Esophagus muscularis mucosa (tissue), 4 donors: ENCODE measurements at regions not wholly inside any gene's neighbourhood (a gene's known extent, or its start where the extent isn't known, plus 50 kb on each side); places are given as distances from the start of the nearest gene placed in this dataset.

ENCODE experiments used
- DNase-seq: peaks from one replicate; pipeline ENCODE4 v3.0.0-alpha.2; 2017; ENCODE audit errors: extremely low spot score
- H3K27ac ChIP-seq, 4 donors: fragments of 200-600 bp; sonication (generic); replicated peaks in 1 of 4; 1 replicate in 3 of 4; 2 replicates in 1 of 4; pipeline ENCODE4 v1.5.1; 2016 to 2019; ENCODE audit warnings: mild to moderate bottlenecking in 1 of 4
- H3K27me3 ChIP-seq, 4 donors: fragments of 200-600 bp; sonication (generic); one replicate each; pipeline versions ENCODE4 v1.5.1 to v1.6.0; 2016 to 2019
- H3K36me3 ChIP-seq, 4 donors: fragments of 200-600 bp; sonication (generic); one replicate each; pipeline ENCODE4 v1.5.1; 2016 to 2019
- H3K4me1 ChIP-seq, 4 donors: fragments of 200-600 bp; sonication (generic); one replicate each; pipeline ENCODE4 v1.5.1; 2016 to 2019
- H3K4me3 ChIP-seq, 4 donors: fragments of 200-600 bp; sonication (generic); 1 replicate in 2 of 4; 2 replicates in 2 of 4; pipeline ENCODE4 v1.5.1; 2016 to 2019; ENCODE audit warnings: mild to moderate bottlenecking in 4 of 4, moderate library complexity in 1 of 4
- H3K9me3 ChIP-seq, 4 donors: fragments of 200-600 bp; sonication (generic); 1 replicate in 3 of 4; 2 replicates in 1 of 4; pipeline ENCODE4 v1.5.1; 2016 to 2019
- EP300 ChIP-seq: sonication (generic); formaldehyde crosslinking; IDR thresholded peaks from one replicate; pipeline ENCODE4 v1.6.1; 2017; ENCODE audit warnings: antibody characterized with exemption
- POLR2A ChIP-seq: fragments of 450-650 bp; IDR thresholded peaks from one replicate; pipeline ENCODE4 v1.6.1; 2017; ENCODE audit warnings: antibody characterized with exemption, moderate library complexity, mild to moderate bottlenecking, low read depth
- POLR2AphosphoS5 ChIP-seq, 2 donors: sonication (generic); formaldehyde crosslinking; IDR thresholded peaks; one replicate each; pipeline ENCODE4 v1.6.1; 2017; ENCODE audit warnings: antibody characterized with exemption in 2 of 2
- WGBS: methylation state at CpG from one replicate; pipeline ENCODE4 v1.1.5; 2018; 5-methylcytosine and 5-hydroxymethylcytosine counted together
- intact Hi-C: fragments of 100-400 bp; cut with DNase I; formaldehyde crosslinking; loops from one replicate; pipeline ENCODE4 v1.15.1; 2023
- TF ChIP-seq, protein P1 (sequence below), 3 experiments: fragments of 200-600 bp in 2 of 3; fragments of 450-650 bp in 1 of 3; sonication (generic) in 2 of 3; IDR thresholded peaks; one replicate each; pipeline ENCODE4 v1.5.1; 2017 to 2019; ENCODE audit warnings: antibody characterized with exemption in 3 of 3, mild to moderate bottlenecking in 2 of 3, moderate library complexity in 1 of 3

DNA sequence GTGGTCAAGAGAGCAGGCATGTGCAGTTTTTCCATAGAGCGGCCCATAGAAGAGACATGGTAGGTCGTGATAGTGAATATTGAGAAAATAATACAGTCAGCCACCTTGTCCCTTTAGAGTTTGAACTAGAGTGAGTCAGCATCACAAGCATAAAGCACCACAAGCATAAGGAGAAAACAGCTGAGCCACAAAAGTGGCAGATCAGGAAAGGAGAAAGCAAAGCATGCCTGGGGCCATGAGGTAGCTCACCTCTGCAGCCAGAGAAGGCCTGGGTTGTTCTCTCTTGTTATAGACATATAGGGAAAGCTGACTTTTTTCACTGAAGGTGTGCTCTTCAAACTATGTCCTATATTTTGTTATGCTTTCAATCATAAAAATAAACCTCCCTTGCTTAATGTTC, 879.0 kb downstream of the DSC3 start:
- intact Hi-C loops, result no loop called here
- no peaks in the 10 kb centered on the region for H3K27me3 ChIP-seq
- WGBS, result 95% methylated on average over 2 of the region's 2 CpGs

GRCh38 chr18:30160124-30160523, 882.4 kb downstream of the DSC3 start:
- Histone ChIP-seq H3K4me3 (no peak overlapping the region), H3K9me3 (no peaks in the 10 kb centered on the region), H3K4me1 (no peaks in the 10 kb centered on the region), H3K27me3 (no peaks in the 10 kb centered on the region), H3K36me3 (no peaks in the 10 kb centered on the region), H3K27ac (no peak overlapping the region)
- intact Hi-C loops, result no loop called here
- no peak for DNase-seq
- TF ChIP-seq EP300, result no peak
- no peak for TF ChIP-seq POLR2AphosphoS5 (IDR thresholded peaks at IDR 0.05)
- no peak for TF ChIP-seq POLR2A
- TF ChIP-seq, protein P1, sequence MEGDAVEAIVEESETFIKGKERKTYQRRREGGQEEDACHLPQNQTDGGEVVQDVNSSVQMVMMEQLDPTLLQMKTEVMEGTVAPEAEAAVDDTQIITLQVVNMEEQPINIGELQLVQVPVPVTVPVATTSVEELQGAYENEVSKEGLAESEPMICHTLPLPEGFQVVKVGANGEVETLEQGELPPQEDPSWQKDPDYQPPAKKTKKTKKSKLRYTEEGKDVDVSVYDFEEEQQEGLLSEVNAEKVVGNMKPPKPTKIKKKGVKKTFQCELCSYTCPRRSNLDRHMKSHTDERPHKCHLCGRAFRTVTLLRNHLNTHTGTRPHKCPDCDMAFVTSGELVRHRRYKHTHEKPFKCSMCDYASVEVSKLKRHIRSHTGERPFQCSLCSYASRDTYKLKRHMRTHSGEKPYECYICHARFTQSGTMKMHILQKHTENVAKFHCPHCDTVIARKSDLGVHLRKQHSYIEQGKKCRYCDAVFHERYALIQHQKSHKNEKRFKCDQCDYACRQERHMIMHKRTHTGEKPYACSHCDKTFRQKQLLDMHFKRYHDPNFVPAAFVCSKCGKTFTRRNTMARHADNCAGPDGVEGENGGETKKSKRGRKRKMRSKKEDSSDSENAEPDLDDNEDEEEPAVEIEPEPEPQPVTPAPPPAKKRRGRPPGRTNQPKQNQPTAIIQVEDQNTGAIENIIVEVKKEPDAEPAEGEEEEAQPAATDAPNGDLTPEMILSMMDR (IDR thresholded peaks at IDR 0.05), result no peak

More for the DNA sequence above, 879.0 kb downstream of the DSC3 start:
- no peak overlapping the region for H3K27ac ChIP-seq
- TF ChIP-seq POLR2AphosphoS5 (IDR thresholded peaks at IDR 0.05), result no peak
- TF ChIP-seq POLR2A, result no peak
- TF ChIP-seq, protein P1 (IDR thresholded peaks at IDR 0.05), result no peak
- TF ChIP-seq EP300, result no peak
- no peaks in the 10 kb centered on the region for H3K36me3 ChIP-seq
- H3K4me1 ChIP-seq, result no peaks in the 10 kb centered on the region
- no peak overlapping the region for H3K4me3 ChIP-seq
- no peak for DNase-seq
- no peaks in the 10 kb centered on the region for H3K9me3 ChIP-seq

- H3K27me3 ChIP-seq, result no peaks in the 10 kb centered on the region
- H3K36me3 ChIP-seq, result no peaks in the 10 kb centered on the region
- H3K27ac ChIP-seq, result no peak overlapping the region
- H3K4me3 ChIP-seq, result no peak overlapping the region
- H3K4me1 ChIP-seq, result no peaks in the 10 kb centered on the region
- WGBS, result 57% methylated on average over 2 of the region's 2 CpGs
- no peaks in the 10 kb centered on the region for H3K9me3 ChIP-seq
- TF ChIP-seq, protein P1 (IDR thresholded peaks at IDR 0.05), result no peak
- no peak for TF ChIP-seq POLR2A
- TF ChIP-seq EP300, result no peak
- TF ChIP-seq POLR2AphosphoS5 (IDR thresholded peaks at IDR 0.05), result no peak
- intact Hi-C loops, result no loop called here
- DNase-seq, result no peak
These were observed 891.8 kb downstream of the DSC3 start for GRCh38 chr18:30150586-30151250.

DNA sequence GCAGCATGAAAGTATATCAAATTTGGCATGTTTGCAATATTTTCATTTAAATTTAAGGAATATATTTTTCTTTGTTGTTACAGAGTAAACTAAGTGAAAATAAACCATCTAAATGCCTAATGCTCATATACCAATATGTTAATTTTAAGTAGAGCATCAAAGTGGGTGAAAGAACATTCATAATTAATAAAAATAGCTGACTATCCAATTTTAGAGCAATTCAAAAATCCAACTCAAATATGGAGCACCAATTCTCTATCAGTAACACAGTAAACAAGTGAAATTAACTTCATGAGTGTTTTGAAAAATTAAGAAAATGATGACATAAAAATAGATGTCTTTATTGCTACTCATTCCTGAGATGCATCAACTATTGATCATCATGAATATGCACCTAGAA, 893.0 kb downstream of the DSC3 start:
- H3K4me1 ChIP-seq, result no peaks in the 10 kb centered on the region
- no peaks in the 10 kb centered on the region for H3K27me3 ChIP-seq
- H3K36me3 ChIP-seq, result no peaks in the 10 kb centered on the region
- H3K27ac ChIP-seq, result no peak overlapping the region
- TF ChIP-seq POLR2A (no peak), EP300 (no peak), POLR2AphosphoS5 (IDR thresholded peaks at IDR 0.05) (no peak)
- TF ChIP-seq, protein P1 (IDR thresholded peaks at IDR 0.05), result no peak
- no peaks in the 10 kb centered on the region for H3K9me3 ChIP-seq
- H3K4me3 ChIP-seq, result no peak overlapping the region
- DNase-seq, result no peak
- intact Hi-C loops, result no loop called here

GRCh38 chr18:30142870-30143269, 899.7 kb downstream of the DSC3 start:
- Histone ChIP-seq H3K27ac (no peak overlapping the region), H3K27me3 (no peaks in the 10 kb centered on the region), H3K36me3 (no peaks in the 10 kb centered on the region), H3K4me3 (no peak overlapping the region), H3K4me1 (no peaks in the 10 kb centered on the region), H3K9me3 (peaks cover 0 to 17% (median 2%) of the 10 kb centered on the region in 4 donors)
- intact Hi-C loops, result no loop called here
- no peak for DNase-seq
- TF ChIP-seq, protein P1 (IDR thresholded peaks at IDR 0.05), result no peak
- no peak for TF ChIP-seq POLR2A
- no peak for TF ChIP-seq EP300
- no peak for TF ChIP-seq POLR2AphosphoS5 (IDR thresholded peaks at IDR 0.05)
- 95% methylated on average over 5 of the region's 5 CpGs for WGBS
